HK-2 (cell line): ENCODE measurements at regions not wholly inside any gene's neighbourhood (a gene's known extent, or its start where the extent isn't known, plus 50 kb on each side); places are given as distances from the start of the nearest gene placed in this dataset.
"Not testable (repeated sequence)": the region's sequence is repeated elsewhere in the genome, so short reads cannot be mapped to it uniquely, and the experiment has no call there.

Experiments used
- DNase-seq: peaks from one replicate; pipeline ENCODE4 v3.0.0-alpha.2; 2018; ENCODE audit not compliant: unreplicated experiment

- no peak for DNase-seq
These were observed 359.9 kb downstream of the ADGRD1 start for GRCh38 chr12:131313635-131314034.

- DNase-seq, result no peak
These were observed 360.9 kb downstream of the ADGRD1 start for GRCh38 chr12:131314524-131315090.

GRCh38 chr12:131315601-131316000 is 361.9 kb downstream of the ADGRD1 start:
- DNase-seq, result no peak

- no peak for DNase-seq
These were observed 362.7 kb downstream of the ADGRD1 start for GRCh38 chr12:131316388-131316787.

- no peak for DNase-seq
These were observed 364.5 kb downstream of the ADGRD1 start for GRCh38 chr12:131318045-131318685.

GRCh38 chr12:131321988-131322387 is 368.3 kb downstream of the ADGRD1 start:
- no peak for DNase-seq

- not testable (repeated sequence) for DNase-seq
These were observed 368.8 kb downstream of the ADGRD1 start for GRCh38 chr12:131322460-131322859.

GRCh38 chr12:131323879-131324278 is 370.2 kb downstream of the ADGRD1 start:
- DNase-seq, result no peak

- DNase-seq, result no peak
These were observed 374.1 kb downstream of the ADGRD1 start for GRCh38 chr12:131327521-131328488.

GRCh38 chr12:131328861-131329845 is 375.4 kb downstream of the ADGRD1 start:
- not testable (repeated sequence) for DNase-seq

GRCh38 chr12:131330106-131330815 is 376.6 kb downstream of the ADGRD1 start:
- no peak for DNase-seq

- no peak for DNase-seq
These were observed 377.5 kb downstream of the ADGRD1 start for GRCh38 chr12:131331148-131331750.

- no peak for DNase-seq
These were observed 378.5 kb downstream of the ADGRD1 start for GRCh38 chr12:131332224-131332623.

GRCh38 chr12:131333136-131333535 is 377.8 kb upstream of the SFSWAP start:
- no peak for DNase-seq

- no peak for DNase-seq
These were observed 377.1 kb upstream of the SFSWAP start for GRCh38 chr12:131333621-131334440.

GRCh38 chr12:131334835-131335234 is 376.1 kb upstream of the SFSWAP start:
- DNase-seq, result no peak

- DNase-seq, result no peak
These were observed 375.4 kb upstream of the SFSWAP start for GRCh38 chr12:131335456-131335855.

GRCh38 chr12:131337861-131338260 is 373.0 kb upstream of the SFSWAP start:
- DNase-seq, result not testable (repeated sequence)

- no peak for DNase-seq
These were observed 370.2 kb upstream of the SFSWAP start for GRCh38 chr12:131340616-131341210.
